SU-DHL-6 (cell line): ENCODE measurements at regions not wholly inside any gene's neighbourhood (a gene's known extent, or its start where the extent isn't known, plus 50 kb on each side); places are given as distances from the start of the nearest gene placed in this dataset.

Experiments
- H2AFZ ChIP-seq: fragments of 200-600 bp; sonication (generic); 2 replicates; pipeline ENCODE4 v1.6.1; 2014; ENCODE audit warnings: low read depth, mild to moderate bottlenecking, moderate library complexity, mixed read lengths, antibody characterized with exemption, low read length; ENCODE audit not compliant: severe bottlenecking
- H3F3A ChIP-seq: fragments of 200-600 bp; shearing (Covaris generic); 2 replicates; pipeline ENCODE4 v1.6.0; 2016; ENCODE audit warnings: antibody characterized with exemption, mild to moderate bottlenecking; ENCODE audit not compliant: insufficient read depth
- H3K27ac ChIP-seq: fragments of 200-600 bp; sonication (generic); 2 replicates; pipeline ENCODE4 v1.5.1; 2016; ENCODE audit warnings: low read depth, mild to moderate bottlenecking, low read length, moderate library complexity, mixed read lengths
- H3K27me3 ChIP-seq: fragments of 200-600 bp; sonication (generic), shearing (Covaris generic); 2 replicates; pipeline ENCODE4 v1.6.0; 2014; ENCODE audit warnings: mild to moderate bottlenecking, low read length
- H3K36me3 ChIP-seq: fragments of 200-600 bp; sonication (generic); 2 replicates; pipeline ENCODE4 v1.6.1; 2014; ENCODE audit warnings: mild to moderate bottlenecking, low read length, mixed read lengths
- H3K4me2 ChIP-seq: fragments of 300-600, 200-600 bp; shearing (Covaris generic), sonication (generic); 2 replicates; pipeline ENCODE4 v1.6.0; 2014; ENCODE audit warnings: low read length, low read depth, mild to moderate bottlenecking; ENCODE audit not compliant: poor library complexity, severe bottlenecking
- H3K4me3 ChIP-seq: fragments of 200-600 bp; sonication (generic); 2 replicates; pipeline ENCODE4 v1.5.1; 2014; ENCODE audit warnings: antibody characterized with exemption, low read length, mild to moderate bottlenecking, mixed read lengths; ENCODE audit not compliant: insufficient read depth, poor library complexity, severe bottlenecking
- H3K79me2 ChIP-seq: fragments of 200-600 bp; sonication (generic); 2 replicates; pipeline ENCODE4 v1.6.1; 2014; ENCODE audit warnings: mild to moderate bottlenecking, low read length, moderate library complexity; ENCODE audit not compliant: insufficient read depth
- H3K9ac ChIP-seq: fragments of 200-600 bp; sonication (generic); 2 replicates; pipeline ENCODE4 v1.7.0; 2014; ENCODE audit warnings: mild to moderate bottlenecking, low read length
- H3K9me2 ChIP-seq: fragments of 200-600 bp; sonication (generic); replicated peaks from 2 replicates; pipeline ENCODE4 v1.6.1; 2014; ENCODE audit warnings: low read length; ENCODE audit not compliant: insufficient read depth
- H3K9me3 ChIP-seq: fragments of 200-600 bp; sonication (generic); 2 replicates; pipeline ENCODE4 v1.6.1; 2014; ENCODE audit warnings: low read length, mixed read lengths; ENCODE audit not compliant: insufficient read depth
- H4K20me1 ChIP-seq: fragments of 200-600 bp; sonication (generic); 2 replicates; pipeline ENCODE4 v1.6.1; 2014; ENCODE audit warnings: low read depth, mild to moderate bottlenecking, antibody characterized with exemption, low read length, moderate library complexity, mixed read lengths
- CTCF ChIP-seq: fragments of 200-600 bp; sonication (generic); IDR thresholded peaks from one replicate; pipeline ENCODE4 v1.5.1; 2017; ENCODE audit warnings: antibody characterized with exemption, mild to moderate bottlenecking, low read length, moderate library complexity; ENCODE audit not compliant: insufficient read depth, poor library complexity, severe bottlenecking
- EZH2phosphoT487 ChIP-seq: fragments of 200-600 bp; sonication (generic), shearing (Covaris generic); conservative IDR thresholded peaks from 2 replicates; pipeline ENCODE4 v1.6.1; 2018; ENCODE audit warnings: mild to moderate bottlenecking, antibody characterized with exemption, low read length, moderate library complexity, mixed read lengths

DNA sequence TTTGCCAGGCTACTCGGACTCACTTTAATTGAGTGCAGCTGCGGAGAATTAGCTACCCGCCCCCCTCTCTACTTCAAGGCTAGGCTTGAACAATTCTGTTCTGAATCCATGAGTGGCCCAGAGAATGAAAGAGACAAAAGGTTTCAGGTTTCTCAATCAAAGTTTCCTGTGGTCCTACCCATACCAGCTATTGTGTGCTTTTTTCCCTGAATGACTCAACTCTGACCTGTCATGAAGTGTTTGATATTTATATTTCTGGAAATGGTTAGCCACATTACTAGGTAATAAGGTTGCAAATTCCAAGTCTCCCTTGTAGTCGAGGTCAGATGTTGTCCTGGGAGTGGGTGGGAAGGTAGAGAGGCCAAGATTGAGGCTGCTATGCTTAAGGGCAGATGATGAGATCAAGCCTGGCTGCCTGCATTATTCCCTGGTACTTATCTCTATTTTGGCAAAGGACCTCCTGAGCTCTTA is 392.7 kb upstream of the TBL1XR1 start:
- Histone ChIP-seq H3K27me3 (no peaks in the 10 kb centered on the region), H3K4me2 (no peak overlapping the region)

DNA sequence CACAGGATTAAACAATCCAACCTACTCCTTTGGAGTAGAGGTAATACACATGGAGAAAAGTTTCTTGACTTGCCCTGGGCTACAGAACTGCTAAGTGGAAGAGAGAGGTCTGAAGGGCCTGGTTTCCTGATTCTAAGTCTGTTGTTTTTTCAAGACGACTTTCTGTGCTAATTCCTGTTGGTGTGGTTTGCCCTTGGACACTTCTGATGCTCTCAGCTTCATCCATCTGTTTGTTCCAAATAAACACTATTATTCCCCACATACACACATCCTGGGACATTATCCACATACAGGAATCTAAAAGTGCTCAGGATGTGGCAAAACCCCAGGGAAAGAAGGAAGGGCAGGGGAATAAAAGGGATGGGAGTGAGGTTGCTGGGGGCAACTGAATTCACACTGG is 393.5 kb upstream of the TBL1XR1 start:
- H3K9me2 ChIP-seq = no peaks in the 10 kb centered on the region
- no peaks in the 10 kb centered on the region for H3F3A ChIP-seq
- no peak overlapping the region for H3K27ac ChIP-seq
- H3K27me3 ChIP-seq = no peaks in the 10 kb centered on the region
- TF ChIP-seq CTCF (no peak), EZH2phosphoT487 (no peak)
- no peak overlapping the region for H3K4me2 ChIP-seq
- H3K9ac ChIP-seq = no peak overlapping the region
- H3K36me3 ChIP-seq = no peaks in the 10 kb centered on the region
- H2AFZ ChIP-seq = no peak overlapping the region
- no peaks in the 10 kb centered on the region for H3K79me2 ChIP-seq
- no peak overlapping the region for H3K4me3 ChIP-seq
- H4K20me1 ChIP-seq = no peaks in the 10 kb centered on the region
- H3K9me3 ChIP-seq = no peaks in the 10 kb centered on the region

More for the DNA sequence above, 392.7 kb upstream of the TBL1XR1 start:
- H3K79me2 ChIP-seq = no peaks in the 10 kb centered on the region
- no peak overlapping the region for H3K27ac ChIP-seq
- H3K36me3 ChIP-seq = no peaks in the 10 kb centered on the region
- H3K9me2 ChIP-seq = no peaks in the 10 kb centered on the region
- H3K9me3 ChIP-seq = no peaks in the 10 kb centered on the region
- H2AFZ ChIP-seq = no peak overlapping the region
- H3K9ac ChIP-seq = no peak overlapping the region
- TF ChIP-seq CTCF = no peak
- no peak for TF ChIP-seq EZH2phosphoT487
- H4K20me1 ChIP-seq = no peaks in the 10 kb centered on the region
- H3K4me3 ChIP-seq = no peak overlapping the region
- H3F3A ChIP-seq = no peaks in the 10 kb centered on the region

GRCh38 chr3:177591379-177591778 is 394.1 kb upstream of the TBL1XR1 start:
- Histone ChIP-seq H3K79me2 (no peaks in the 10 kb centered on the region), H3K36me3 (no peaks in the 10 kb centered on the region), H3K9me2 (no peaks in the 10 kb centered on the region), H3K9me3 (no peaks in the 10 kb centered on the region), H3K4me2 (no peak overlapping the region), H3K4me3 (no peak overlapping the region), H3K27ac (no peak overlapping the region), H3K9ac (no peak overlapping the region), H3F3A (no peaks in the 10 kb centered on the region), H3K27me3 (no peaks in the 10 kb centered on the region), H4K20me1 (no peaks in the 10 kb centered on the region), H2AFZ (no peak overlapping the region)
- TF ChIP-seq EZH2phosphoT487 = no peak
- TF ChIP-seq CTCF = no peak
